Activated naive CD4-positive, alpha-beta T cell treated with anti-CD3 and anti-CD28 coated beads, Interleukin-2, amount 50 U/mL, for 24 hours (primary cell): ENCODE measurements at regions not wholly inside any gene's neighbourhood (a gene's known extent, or its start where the extent isn't known, plus 50 kb on each side); places are given as distances from the start of the nearest gene placed in this dataset.
"Not testable (repeated sequence)": the region's sequence is repeated elsewhere in the genome, so short reads cannot be mapped to it uniquely, and the experiment has no call there.

Experiments used
- H3K27ac Mint-ChIP-seq: one replicate; pipeline ENCODE4 v1.8.0; 2021; ENCODE audit warnings: mild to moderate bottlenecking, mixed read lengths
- H3K27me3 Mint-ChIP-seq: one replicate; pipeline ENCODE4 v1.8.0; 2021; ENCODE audit warnings: mixed read lengths
- H3K36me3 Mint-ChIP-seq: one replicate; pipeline ENCODE4 v1.8.0; 2021; ENCODE audit warnings: mixed read lengths
- H3K4me1 Mint-ChIP-seq: one replicate; pipeline ENCODE4 v1.8.0; 2021; ENCODE audit warnings: mixed read lengths
- H3K4me3 Mint-ChIP-seq: one replicate; pipeline ENCODE4 v1.8.0; 2021; ENCODE audit warnings: mild to moderate bottlenecking, mixed read lengths
- H3K9me3 Mint-ChIP-seq: one replicate; pipeline ENCODE4 v1.8.0; 2021; ENCODE audit warnings: mixed read lengths

DNA sequence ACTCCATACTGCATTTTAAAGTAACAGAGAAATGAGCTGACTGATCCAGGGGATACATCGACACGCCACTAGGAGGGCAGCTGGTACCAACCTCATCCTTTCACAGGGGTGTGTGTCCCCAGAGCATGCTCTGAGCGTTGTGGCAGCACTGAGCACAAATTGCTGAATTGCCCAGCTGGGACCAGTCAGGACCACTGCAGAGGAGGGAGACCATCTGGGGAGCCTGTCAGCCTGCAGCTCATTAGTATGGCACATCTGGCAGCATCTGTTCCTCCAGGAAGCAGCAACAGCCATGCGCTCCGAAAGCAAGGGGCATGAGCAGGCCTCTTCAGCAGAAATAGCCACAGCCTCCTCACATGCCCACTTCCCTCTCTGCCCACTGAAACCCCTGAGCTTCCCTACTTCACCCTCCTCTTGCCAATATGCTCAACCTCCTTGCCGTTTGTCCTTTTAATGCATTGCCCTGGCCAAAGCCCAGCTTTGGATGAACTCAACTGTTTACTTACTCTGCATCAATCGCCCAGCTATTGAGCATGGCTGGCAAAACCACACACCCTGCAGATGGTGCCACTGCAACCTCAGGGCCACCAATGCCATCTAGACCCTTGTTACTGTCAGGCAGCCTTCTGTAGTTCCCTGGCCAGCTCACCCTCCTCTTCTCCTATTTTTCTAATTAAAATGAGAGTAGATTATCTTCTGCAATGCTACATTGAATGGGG lies 77.6 kb upstream of the NEDD9 start:
- Mint-ChIP-seq H3K4me3 (no peak overlapping the region), H3K4me1 (peaks cover 17% of the 10 kb centered on the region), H3K27ac (no peak overlapping the region), H3K27me3 (no peaks in the 10 kb centered on the region), H3K36me3 (peaks cover 41% of the 10 kb centered on the region), H3K9me3 (no peaks in the 10 kb centered on the region)

DNA sequence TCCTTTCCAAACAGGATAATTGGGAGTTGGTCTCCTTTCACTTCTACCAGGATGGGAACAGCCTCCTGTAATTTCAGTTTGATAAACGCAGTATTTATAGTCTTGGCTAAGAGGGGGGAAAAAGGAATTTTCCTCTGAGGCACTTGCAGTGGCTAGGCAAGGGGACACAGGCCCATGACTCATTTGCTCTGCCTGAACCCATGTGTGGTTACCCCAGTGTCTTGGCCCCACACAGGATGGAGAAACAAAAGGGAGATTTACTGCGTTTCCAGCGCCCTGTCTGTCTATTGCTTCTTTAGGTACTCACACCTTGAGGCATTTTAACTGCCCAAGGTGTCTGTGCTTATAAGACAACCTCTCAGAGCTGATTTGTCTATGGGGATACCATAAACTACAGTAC lies 74.8 kb upstream of the NEDD9 start:
- no peak overlapping the region for H3K27ac Mint-ChIP-seq
- peaks cover 25% of the 10 kb centered on the region for H3K4me1 Mint-ChIP-seq
- H3K36me3 Mint-ChIP-seq, result peaks cover 52% of the 10 kb centered on the region
- no peak overlapping the region for H3K4me3 Mint-ChIP-seq
- no peaks in the 10 kb centered on the region for H3K27me3 Mint-ChIP-seq
- no peaks in the 10 kb centered on the region for H3K9me3 Mint-ChIP-seq

DNA sequence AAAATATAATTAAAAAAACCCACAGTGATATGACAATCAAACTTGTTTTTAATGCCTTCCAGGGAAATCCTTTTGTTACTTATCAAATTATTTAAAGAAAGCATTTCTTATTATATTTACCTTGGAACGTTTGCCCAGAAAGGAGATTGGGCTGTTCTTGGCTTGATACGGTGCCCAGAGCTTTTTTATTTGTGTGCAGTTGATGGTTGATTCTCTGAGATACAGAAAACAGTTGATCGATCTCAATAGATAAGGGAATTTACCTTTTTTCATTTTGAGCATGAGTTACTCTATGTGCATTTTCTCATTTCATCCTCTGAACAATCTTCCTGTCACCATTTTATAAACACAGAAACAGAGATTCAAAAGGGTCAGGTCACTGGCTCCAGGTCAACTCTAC lies 72.5 kb upstream of the NEDD9 start:
- H3K9me3 Mint-ChIP-seq, result no peaks in the 10 kb centered on the region
- H3K27me3 Mint-ChIP-seq, result no peaks in the 10 kb centered on the region
- H3K36me3 Mint-ChIP-seq, result peaks cover 55% of the 10 kb centered on the region
- peaks cover 34% of the 10 kb centered on the region for H3K4me1 Mint-ChIP-seq
- H3K4me3 Mint-ChIP-seq, result no peak overlapping the region
- no peak overlapping the region for H3K27ac Mint-ChIP-seq

DNA sequence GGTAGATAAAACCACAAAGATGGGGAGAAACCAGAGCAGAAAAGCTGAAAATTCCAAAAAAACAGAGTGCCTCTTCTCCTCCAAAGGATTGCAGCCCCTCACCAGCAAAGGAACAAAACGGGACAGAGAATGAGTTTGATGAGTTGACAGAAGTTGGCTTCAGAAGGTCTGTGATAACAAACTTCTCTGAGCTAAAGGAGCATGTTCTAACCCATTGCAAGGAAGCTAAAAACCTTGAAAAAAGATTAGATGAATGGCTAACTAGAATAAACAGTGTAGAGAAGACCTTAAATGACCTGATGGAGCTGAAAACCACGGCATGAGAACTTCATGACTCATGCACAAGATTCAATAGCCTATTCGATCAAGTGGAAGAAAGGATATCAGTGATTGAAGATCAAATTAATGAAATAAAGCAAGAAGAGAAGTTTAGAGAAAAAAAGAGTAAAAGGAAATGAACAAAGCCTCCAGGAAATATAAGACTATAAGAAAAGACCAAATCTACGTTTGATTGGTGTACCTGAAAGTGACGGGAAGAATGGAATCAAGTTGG lies 67.5 kb upstream of the NEDD9 start:
- H3K27ac Mint-ChIP-seq, H3K4me3 Mint-ChIP-seq, H3K9me3 Mint-ChIP-seq, H3K27me3 Mint-ChIP-seq: not testable (repeated sequence)
- Mint-ChIP-seq H3K4me1 (peaks cover 34% of the 10 kb centered on the region), H3K36me3 (peaks cover 64% of the 10 kb centered on the region)

DNA sequence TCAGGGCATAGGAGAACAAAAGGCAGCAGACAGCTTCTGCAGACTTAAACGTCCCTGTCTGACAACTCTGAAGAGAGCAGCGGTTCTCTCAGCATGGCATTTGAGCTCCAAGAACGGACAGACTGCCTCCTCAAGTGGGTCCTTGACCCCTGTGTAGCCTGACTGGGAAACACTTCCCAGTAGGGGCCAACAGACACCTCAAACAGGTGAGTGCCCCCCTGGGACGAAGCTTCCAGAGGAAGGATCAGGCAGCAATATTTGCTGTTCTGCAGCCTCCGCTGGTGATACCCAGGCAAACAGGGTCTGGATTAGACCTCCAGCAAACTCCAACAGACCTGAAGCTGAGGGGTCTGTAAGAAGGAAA lies 66.9 kb upstream of the NEDD9 start:
- not testable (repeated sequence) for H3K4me3 Mint-ChIP-seq, H3K27ac Mint-ChIP-seq, H3K27me3 Mint-ChIP-seq, H3K9me3 Mint-ChIP-seq
- peaks cover 34% of the 10 kb centered on the region for H3K4me1 Mint-ChIP-seq
- peaks cover 65% of the 10 kb centered on the region for H3K36me3 Mint-ChIP-seq

DNA sequence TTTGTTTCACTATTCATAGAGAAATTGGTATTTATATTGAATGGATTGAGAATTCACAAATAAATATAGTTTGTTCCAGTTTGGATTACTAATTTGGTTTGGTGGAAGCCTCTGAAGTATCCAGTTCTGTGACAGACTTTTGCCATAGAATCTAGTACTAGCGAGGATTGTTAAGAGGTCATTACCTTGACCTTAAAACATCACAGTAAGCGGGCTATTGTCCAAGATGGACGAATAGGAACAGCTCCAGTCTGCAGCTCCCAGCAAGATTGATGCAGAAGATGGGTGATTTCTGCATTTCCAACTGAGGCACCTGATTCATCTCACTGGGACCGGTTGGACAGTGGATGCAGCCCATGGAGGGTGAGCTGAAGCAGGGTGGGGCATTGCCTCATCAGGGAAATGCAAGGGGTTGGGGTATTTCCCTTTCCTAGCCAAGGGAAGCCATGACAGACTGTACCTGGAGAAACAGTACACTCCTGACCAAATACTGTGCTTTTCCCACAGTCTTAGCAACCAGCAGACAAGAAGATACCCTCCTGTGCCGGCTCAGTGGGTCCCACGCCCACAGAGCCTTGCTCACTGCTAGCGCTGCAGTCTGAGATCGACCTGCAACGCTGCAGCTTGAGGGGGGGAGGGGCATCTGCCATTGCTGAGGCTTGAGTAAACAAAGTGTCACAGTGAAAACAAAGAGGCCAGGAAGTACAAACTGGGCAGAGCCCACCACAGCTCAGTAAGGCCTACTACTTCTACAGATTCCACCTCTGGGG lies 66.4 kb upstream of the NEDD9 start:
- Mint-ChIP-seq H3K4me1 (peaks cover 34% of the 10 kb centered on the region), H3K4me3 (no peak overlapping the region), H3K9me3 (peaks cover 6% of the 10 kb centered on the region), H3K27me3 (no peaks in the 10 kb centered on the region), H3K36me3 (peaks cover 66% of the 10 kb centered on the region), H3K27ac (no peak overlapping the region)

DNA sequence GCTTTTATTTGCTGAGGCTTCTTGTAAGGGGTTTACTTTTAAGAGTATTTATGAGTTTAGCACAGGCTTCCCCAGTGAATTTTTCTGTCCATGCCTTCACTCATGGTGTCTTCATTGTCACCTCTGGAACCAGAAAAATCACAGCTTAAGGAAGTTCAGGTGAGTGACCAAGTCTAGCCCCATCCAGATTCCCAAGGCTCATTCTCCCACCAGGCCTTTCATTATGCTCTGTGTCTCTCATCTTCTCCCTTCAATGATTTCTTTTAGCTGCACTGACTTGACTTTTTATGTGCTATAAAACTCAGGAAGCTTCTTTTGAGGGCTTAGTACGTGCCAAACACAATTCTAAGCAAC lies 64.9 kb upstream of the NEDD9 start:
- Mint-ChIP-seq H3K27ac (no peak overlapping the region), H3K4me3 (no peak overlapping the region)

DNA sequence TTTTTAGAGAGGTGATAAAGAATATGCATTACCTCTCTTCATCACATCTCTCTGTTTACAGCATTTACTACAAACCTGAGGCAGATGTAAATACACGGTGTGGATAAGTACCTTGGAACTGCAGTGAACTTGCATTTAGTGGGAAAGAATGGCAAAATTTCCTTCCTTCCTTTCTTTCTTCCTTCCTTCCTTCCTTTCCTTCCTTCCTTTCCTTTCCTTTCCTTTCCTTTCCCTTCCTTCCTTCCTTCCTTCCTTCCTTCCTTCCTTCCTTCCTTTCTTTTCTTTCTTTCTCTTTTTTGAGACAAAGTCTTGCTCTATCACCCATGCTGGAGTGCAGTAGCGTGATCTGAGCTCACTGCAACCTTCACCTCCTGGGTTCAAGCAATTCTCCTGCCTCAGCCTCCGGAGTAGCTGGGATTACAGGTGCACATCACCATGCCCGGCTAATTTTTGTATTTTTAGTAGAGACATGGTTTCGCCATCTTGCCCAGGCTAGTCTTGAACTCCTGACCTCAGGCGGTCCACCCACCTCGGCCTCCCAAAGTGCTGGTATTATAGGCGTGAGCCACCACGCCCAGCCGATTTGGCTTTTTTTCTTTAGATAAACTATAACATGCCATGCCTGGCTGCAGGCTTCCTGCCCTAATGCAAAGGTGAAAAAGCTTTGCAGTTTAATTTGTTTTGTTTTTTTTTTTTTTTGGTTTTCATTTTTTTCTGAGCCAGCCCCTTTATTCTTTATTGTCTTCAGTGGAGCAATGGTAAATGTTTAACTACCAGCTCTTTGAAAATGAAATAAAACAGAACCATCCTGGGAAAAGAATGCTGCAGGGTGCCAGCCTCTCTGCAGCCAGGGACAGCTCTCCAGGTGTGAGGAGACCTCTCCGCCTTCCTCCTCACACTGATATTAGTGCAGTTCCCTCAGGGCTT lies 64.2 kb upstream of the NEDD9 start:
- Mint-ChIP-seq H3K4me1 (peaks cover 21% of the 10 kb centered on the region), H3K4me3 (no peak overlapping the region), H3K27ac (no peak overlapping the region), H3K36me3 (peaks cover 62% of the 10 kb centered on the region), H3K27me3 (no peaks in the 10 kb centered on the region), H3K9me3 (peaks cover 6% of the 10 kb centered on the region)

More for the DNA sequence above, 64.9 kb upstream of the NEDD9 start:
- H3K9me3 Mint-ChIP-seq, result peaks cover 6% of the 10 kb centered on the region
- H3K4me1 Mint-ChIP-seq, result peaks cover 23% of the 10 kb centered on the region
- H3K36me3 Mint-ChIP-seq, result peaks cover 60% of the 10 kb centered on the region
- no peaks in the 10 kb centered on the region for H3K27me3 Mint-ChIP-seq

DNA sequence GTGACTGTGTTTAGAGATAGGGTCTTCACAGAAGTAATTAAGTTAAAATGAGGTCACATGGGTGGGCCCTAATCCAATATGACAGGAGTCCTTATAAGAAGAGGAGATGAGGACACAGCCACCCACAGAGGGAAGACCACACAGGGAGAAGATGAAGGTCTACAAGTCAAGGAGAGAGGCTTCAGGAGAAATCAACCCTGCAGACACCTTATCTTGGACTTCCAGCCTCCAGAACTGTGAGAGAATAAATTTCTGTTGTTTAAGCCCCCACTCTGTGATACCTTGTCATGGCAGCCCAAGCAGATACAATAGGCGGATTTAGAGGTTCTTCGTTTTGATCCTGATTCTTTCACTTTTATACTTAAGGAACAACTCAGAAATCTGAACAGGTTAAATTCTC lies 63.5 kb upstream of the NEDD9 start:
- Mint-ChIP-seq H3K4me1 (peaks cover 14% of the 10 kb centered on the region), H3K27ac (no peak overlapping the region), H3K27me3 (no peaks in the 10 kb centered on the region), H3K4me3 (no peak overlapping the region), H3K9me3 (peaks cover 6% of the 10 kb centered on the region), H3K36me3 (peaks cover 60% of the 10 kb centered on the region)

DNA sequence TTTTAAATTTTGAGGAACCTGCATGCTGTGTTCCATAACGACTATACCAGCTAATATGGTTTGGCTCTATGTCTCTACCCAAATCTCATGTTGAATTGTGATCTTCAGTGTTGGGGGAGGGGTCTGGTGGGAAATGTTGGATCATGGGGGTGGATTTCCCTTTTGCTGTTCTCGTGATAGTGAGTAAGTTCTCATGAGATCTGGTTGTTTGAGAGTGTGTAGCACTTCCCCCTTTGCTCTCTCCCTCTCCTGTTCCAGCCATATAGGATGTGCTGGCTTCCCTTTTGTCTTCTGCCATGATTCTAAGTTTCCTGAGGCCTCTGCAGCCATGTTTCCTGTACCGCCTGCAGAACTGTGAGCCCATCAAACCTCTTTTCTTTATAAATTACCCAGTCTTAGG lies 61.8 kb upstream of the NEDD9 start:
- H3K4me1 Mint-ChIP-seq, result no peaks in the 10 kb centered on the region
- H3K36me3 Mint-ChIP-seq, result peaks cover 51% of the 10 kb centered on the region
- H3K9me3 Mint-ChIP-seq, result peaks cover 6% of the 10 kb centered on the region
- H3K27ac Mint-ChIP-seq, result no peak overlapping the region
- no peak overlapping the region for H3K4me3 Mint-ChIP-seq
- H3K27me3 Mint-ChIP-seq, result no peaks in the 10 kb centered on the region

DNA sequence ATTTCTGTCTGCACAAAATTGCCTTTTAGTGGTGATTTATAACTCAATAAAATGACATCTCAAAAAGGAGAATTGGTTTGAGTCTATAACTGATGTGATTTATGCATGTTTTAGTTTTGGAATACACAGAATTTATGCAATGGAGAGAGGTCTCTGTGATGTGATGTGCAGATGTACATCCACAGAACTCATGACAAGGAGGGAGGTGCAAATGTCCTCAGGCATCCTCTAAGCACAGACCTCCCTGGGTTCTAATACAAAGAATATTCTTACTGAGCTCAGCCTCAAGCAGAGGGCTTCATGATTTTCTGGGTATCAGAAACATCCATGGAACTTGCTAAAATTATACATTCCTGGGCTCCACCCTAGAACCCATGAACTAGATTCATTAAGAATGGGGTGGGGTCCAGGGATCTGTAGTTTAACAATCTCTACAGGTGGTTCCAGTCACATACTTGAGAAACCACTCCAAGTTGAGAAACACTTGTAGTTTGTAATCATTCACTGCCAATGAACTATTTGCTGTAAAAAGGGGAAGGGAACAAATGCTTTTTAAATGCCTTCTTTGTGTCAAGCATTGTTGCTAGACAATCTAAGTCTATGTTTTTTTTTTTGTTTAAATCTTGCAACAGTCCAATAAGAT lies 60.2 kb upstream of the NEDD9 start:
- H3K27me3 Mint-ChIP-seq, result no peaks in the 10 kb centered on the region
- no peak overlapping the region for H3K4me3 Mint-ChIP-seq
- H3K4me1 Mint-ChIP-seq, result no peaks in the 10 kb centered on the region
- no peak overlapping the region for H3K27ac Mint-ChIP-seq
- H3K36me3 Mint-ChIP-seq, result peaks cover 55% of the 10 kb centered on the region
- peaks cover 6% of the 10 kb centered on the region for H3K9me3 Mint-ChIP-seq

DNA sequence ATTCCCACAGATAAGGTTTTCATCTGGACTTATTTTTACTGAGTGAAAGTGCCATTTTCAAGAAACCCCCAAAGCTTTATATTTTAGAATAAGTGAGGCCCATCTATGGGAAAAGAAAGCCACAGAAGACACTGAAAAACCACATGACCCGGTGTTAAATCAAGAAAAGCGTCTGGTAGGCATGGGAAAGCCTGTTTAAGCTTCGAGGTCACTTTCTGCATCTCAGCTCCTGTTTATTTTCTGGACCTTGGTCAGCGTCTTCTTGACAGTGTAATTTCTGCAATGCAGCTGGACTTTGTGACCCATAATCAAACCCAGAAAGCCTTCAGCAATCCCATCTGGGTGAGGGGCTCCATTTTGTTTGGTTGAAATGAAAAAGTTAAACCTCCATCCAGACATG lies 59.6 kb upstream of the NEDD9 start:
- Mint-ChIP-seq H3K27me3 (no peaks in the 10 kb centered on the region), H3K36me3 (peaks cover 53% of the 10 kb centered on the region), H3K9me3 (peaks cover 6% of the 10 kb centered on the region), H3K4me3 (no peak overlapping the region), H3K4me1 (no peaks in the 10 kb centered on the region), H3K27ac (no peak overlapping the region)

DNA sequence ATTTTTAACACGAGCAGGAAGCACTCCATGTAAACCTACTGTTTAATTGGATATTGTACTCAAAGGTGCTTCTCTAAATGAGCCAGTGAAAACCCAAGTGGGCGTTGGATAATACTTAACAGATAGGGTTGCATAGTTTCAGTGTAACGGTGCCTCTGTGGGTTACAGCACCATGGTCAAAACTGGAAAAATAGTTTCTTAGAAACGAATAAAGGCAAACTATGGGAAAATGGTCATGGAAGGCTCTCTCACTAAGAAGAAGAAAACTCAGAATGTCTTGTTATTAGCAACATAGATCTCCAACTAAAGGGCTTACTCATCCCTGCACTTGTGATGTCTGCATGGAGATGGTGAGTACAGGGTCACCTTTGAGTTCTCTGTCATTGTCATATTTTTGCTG lies 59.1 kb upstream of the NEDD9 start:
- Mint-ChIP-seq H3K4me1 (no peaks in the 10 kb centered on the region), H3K4me3 (no peak overlapping the region), H3K27me3 (no peaks in the 10 kb centered on the region), H3K27ac (no peak overlapping the region), H3K36me3 (peaks cover 54% of the 10 kb centered on the region), H3K9me3 (peaks cover 6% of the 10 kb centered on the region)

DNA sequence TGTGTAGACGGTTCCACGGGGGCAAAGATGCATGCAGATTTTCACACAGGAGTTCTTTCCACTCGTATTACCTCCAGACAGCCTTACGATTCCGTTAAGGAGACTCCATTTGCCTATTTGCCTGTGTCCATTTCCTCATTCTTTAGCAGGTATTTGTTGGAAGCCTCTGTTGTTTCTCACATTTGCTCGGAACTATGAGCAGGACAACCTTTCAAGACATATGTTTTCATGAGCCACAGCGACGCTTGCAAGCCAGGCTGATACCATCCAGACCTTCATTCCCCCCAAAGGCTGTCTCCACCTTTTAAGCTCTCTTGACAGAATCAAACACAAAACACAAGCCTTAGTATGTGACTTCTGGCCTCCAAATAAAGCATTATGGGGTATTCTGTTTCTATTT lies 57.6 kb upstream of the NEDD9 start:
- Mint-ChIP-seq H3K36me3 (peaks cover 47% of the 10 kb centered on the region), H3K4me3 (no peak overlapping the region), H3K4me1 (no peaks in the 10 kb centered on the region), H3K9me3 (no peaks in the 10 kb centered on the region), H3K27me3 (no peaks in the 10 kb centered on the region), H3K27ac (no peak overlapping the region)

DNA sequence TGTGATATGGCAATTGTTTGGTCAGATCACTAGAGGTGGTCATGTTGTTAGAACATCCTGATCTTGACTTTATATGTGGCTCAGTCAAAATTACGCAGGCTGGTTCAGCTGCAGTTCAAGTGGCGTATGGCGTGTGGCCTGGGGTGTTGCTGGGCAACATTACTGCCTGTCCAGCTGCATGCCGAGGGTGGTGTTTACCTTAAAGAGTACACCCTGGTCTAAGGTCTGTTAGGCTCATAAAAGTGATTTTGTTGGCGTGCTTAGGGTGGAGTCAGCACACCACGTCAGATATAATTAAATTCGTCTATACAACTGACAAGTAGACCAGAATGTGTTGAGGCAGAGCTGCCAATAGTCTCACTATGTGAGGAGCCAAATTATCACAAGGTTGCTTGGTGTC lies 55.6 kb upstream of the NEDD9 start:
- H3K27me3 Mint-ChIP-seq, result no peaks in the 10 kb centered on the region
- H3K4me3 Mint-ChIP-seq, result no peak overlapping the region
- no peaks in the 10 kb centered on the region for H3K4me1 Mint-ChIP-seq
- H3K27ac Mint-ChIP-seq, result no peak overlapping the region
- H3K36me3 Mint-ChIP-seq, result peaks cover 35% of the 10 kb centered on the region
- H3K9me3 Mint-ChIP-seq, result no peaks in the 10 kb centered on the region
